OCI-LY3 (cell line): ENCODE measurements at regions not wholly inside any gene's neighbourhood (a gene's known extent, or its start where the extent isn't known, plus 50 kb on each side); places are given as distances from the start of the nearest gene placed in this dataset.
"Not testable (repeated sequence)": the region's sequence is repeated elsewhere in the genome, so short reads cannot be mapped to it uniquely, and the experiment has no call there.

Source experiments
- H2AFZ ChIP-seq: fragments of 200-600, 300-600 bp; shearing (Covaris generic); 2 replicates; pipeline ENCODE4 v1.6.0; 2014; ENCODE audit warnings: antibody characterized with exemption, low read depth, low read length
- H3K27ac ChIP-seq: fragments of 200-600, 300-600 bp; sonication (generic); 2 replicates; pipeline ENCODE4 v1.5.1; 2014; ENCODE audit warnings: mild to moderate bottlenecking, low read length, moderate library complexity, mixed read lengths
- H3K27me3 ChIP-seq: fragments of 200-600, 300-600 bp; sonication (generic); 2 replicates; pipeline ENCODE4 v1.6.1; 2014; ENCODE audit warnings: low read depth, low read length, mixed read lengths
- H3K36me3 ChIP-seq: fragments of 200-600, 300-600 bp; sonication (generic); replicated peaks from 2 replicates; pipeline ENCODE3; 2014; ENCODE audit warnings: low read depth, low read length, mixed read lengths
- H3K4me1 ChIP-seq: fragments of 300-600, 200-600 bp; sonication (generic); 2 replicates; pipeline ENCODE4 v1.6.1; 2014; ENCODE audit warnings: low read length, mixed read lengths
- H3K4me2 ChIP-seq: fragments of 200-600, 300-600 bp; sonication (generic); 2 replicates; pipeline ENCODE4 v1.6.1; 2014; ENCODE audit warnings: low read length, mixed read lengths
- H3K4me3 ChIP-seq: fragments of 300-600, 200-600 bp; sonication (generic); 2 replicates; pipeline ENCODE4 v1.5.1; 2014; ENCODE audit warnings: antibody characterized with exemption, mild to moderate bottlenecking, low read length, moderate library complexity
- H3K79me2 ChIP-seq: fragments of 300-600, 200-600 bp; shearing (Covaris generic); 2 replicates; pipeline ENCODE4 v1.6.1; 2014; ENCODE audit warnings: mild to moderate bottlenecking, low read length, mixed read lengths
- H3K9ac ChIP-seq: fragments of 300-600, 200-600 bp; shearing (Covaris generic); 2 replicates; pipeline ENCODE4 v1.6.0; 2014; ENCODE audit warnings: mild to moderate bottlenecking, low read length, moderate library complexity
- H3K9me3 ChIP-seq: fragments of 200-600, 300-600 bp; shearing (Covaris generic); 2 replicates; pipeline ENCODE4 v1.6.1; 2014; ENCODE audit warnings: low read length, mixed read lengths; ENCODE audit not compliant: insufficient read depth
- H4K20me1 ChIP-seq: fragments of 200-600, 300-600 bp; sonication (generic); 2 replicates; pipeline ENCODE4 v1.6.1; 2016; ENCODE audit warnings: low read length, mixed read lengths; ENCODE audit not compliant: insufficient read depth
- CTCF ChIP-seq: fragments of 200-600, 300-600 bp; sonication (generic); IDR thresholded peaks from 2 replicates; pipeline ENCODE4 v1.5.1; 2014; ENCODE audit warnings: antibody characterized with exemption, low read length, low read depth
- EZH2phosphoT487 ChIP-seq: fragments of 200-600 bp; shearing (Covaris generic); IDR thresholded peaks from 2 replicates; pipeline ENCODE4 v1.6.1; 2018; ENCODE audit warnings: antibody characterized with exemption, mixed run types, low read depth

- no peak overlapping the region for H3K9ac ChIP-seq
- H3K27me3 ChIP-seq, result no peaks in the 10 kb centered on the region
- no peaks in the 10 kb centered on the region for H3K36me3 ChIP-seq
- H3K4me2 ChIP-seq, result no peak overlapping the region
- 0 out of 2 replicates have a peak, but pooled peaks cover 5% of the 10 kb centered on the region for H3K9me3 ChIP-seq
- no peak overlapping the region for H2AFZ ChIP-seq
- no peak for TF ChIP-seq CTCF
- TF ChIP-seq EZH2phosphoT487, result no peak
- no peaks in the 10 kb centered on the region for H3K4me1 ChIP-seq
- no peak overlapping the region for H3K4me3 ChIP-seq
- no peaks in the 10 kb centered on the region for H4K20me1 ChIP-seq
- no peaks in the 10 kb centered on the region for H3K79me2 ChIP-seq
- no peak overlapping the region for H3K27ac ChIP-seq
Measured at GRCh38 chr16:59634004-59634579, 900.0 kb upstream of the GOT2 start.

- Histone ChIP-seq H3K4me1 (no peaks in the 10 kb centered on the region), H3K27me3 (no peaks in the 10 kb centered on the region), H2AFZ (no peak overlapping the region), H3K79me2 (no peaks in the 10 kb centered on the region), H3K4me3 (no peak overlapping the region), H3K27ac (no peak overlapping the region), H4K20me1 (no peaks in the 10 kb centered on the region), H3K4me2 (no peak overlapping the region), H3K9me3 (0 out of 2 replicates have a peak, but pooled peaks cover 5% of the 10 kb centered on the region), H3K9ac (no peak overlapping the region), H3K36me3 (no peaks in the 10 kb centered on the region)
- TF ChIP-seq EZH2phosphoT487, result no peak
- no peak for TF ChIP-seq CTCF
Measured at GRCh38 chr16:59632276-59632855, 898.2 kb upstream of the GOT2 start.

GRCh38 chr16:59624381-59624780, 890.3 kb upstream of the GOT2 start:
- H3K27me3 ChIP-seq, H3K36me3 ChIP-seq, H3K9me3 ChIP-seq, H3K4me2 ChIP-seq, H2AFZ ChIP-seq, H3K9ac ChIP-seq, H3K4me3 ChIP-seq, H3K79me2 ChIP-seq, H3K4me1 ChIP-seq, H4K20me1 ChIP-seq, H3K27ac ChIP-seq: not testable (repeated sequence)

- H3K36me3 ChIP-seq, result no peaks in the 10 kb centered on the region
- H3K27me3 ChIP-seq, result no peaks in the 10 kb centered on the region
- no peak overlapping the region for H3K4me2 ChIP-seq
- H3K4me3 ChIP-seq, result no peak overlapping the region
- no peak overlapping the region for H2AFZ ChIP-seq
- no peak overlapping the region for H3K9ac ChIP-seq
- no peaks in the 10 kb centered on the region for H3K4me1 ChIP-seq
- TF ChIP-seq EZH2phosphoT487 (no peak), CTCF (no peak)
- no peak overlapping the region for H3K27ac ChIP-seq
- H3K79me2 ChIP-seq, result no peaks in the 10 kb centered on the region
- H3K9me3 ChIP-seq, result no peaks in the 10 kb centered on the region
- no peaks in the 10 kb centered on the region for H4K20me1 ChIP-seq
Measured at GRCh38 chr16:59614466-59615240, 880.5 kb upstream of the GOT2 start.

GRCh38 chr16:59612910-59613620, 878.9 kb upstream of the GOT2 start:
- not testable (repeated sequence) for H3K79me2 ChIP-seq, H3K4me3 ChIP-seq, H3K27ac ChIP-seq, H3K9me3 ChIP-seq, H3K36me3 ChIP-seq, H4K20me1 ChIP-seq, H3K27me3 ChIP-seq, H3K4me2 ChIP-seq, H3K9ac ChIP-seq, H2AFZ ChIP-seq, H3K4me1 ChIP-seq
